ENCODE measurements at regions not wholly inside any gene's neighbourhood (a gene's known extent, or its start where the extent isn't known, plus 50 kb on each side); places are given as distances from the start of the nearest gene placed in this dataset.

DNA sequence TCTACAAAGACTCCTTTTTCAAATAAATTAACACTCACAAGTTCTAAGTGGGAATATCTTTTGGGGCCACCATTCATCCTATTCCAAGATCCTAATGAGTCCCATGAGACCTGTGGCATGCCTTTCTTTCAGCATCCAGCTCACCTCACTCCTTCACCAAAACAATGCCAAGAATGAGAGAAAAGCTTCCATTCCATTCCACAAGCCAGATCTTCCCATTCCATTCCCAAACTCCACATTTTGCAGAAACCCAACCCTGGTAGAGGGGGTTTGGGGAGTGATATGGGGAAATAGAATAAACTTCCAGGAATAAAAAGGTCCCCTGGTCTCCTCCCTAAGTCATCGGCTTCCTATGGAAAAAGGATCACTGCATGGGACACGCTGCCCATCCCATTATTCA is 392.2 kb downstream of the NPIPA8 start:
- TF ChIP-seq EZH2 (IDR thresholded peaks at IDR 0.05; ENCODE audit: borderline replicate concordance, insufficient read depth, low read depth, low read length, poor library complexity, severe bottlenecking) = no peak
- no peak for TF ChIP-seq CTCF (IDR thresholded peaks at IDR 0.05)
- Histone ChIP-seq H4K20me1 (ENCODE audit: control insufficient read depth, insufficient read depth, low read length, poor library complexity, severe bottlenecking) (no peaks in the 10 kb centered on the region), H3K36me3 (replicated peaks in 1 of 2; ENCODE audit: control extremely low read depth in 1 of 2, control insufficient read depth in 1 of 2, extremely low read depth in 1 of 2, insufficient read depth in 2 of 2, low read length in 1 of 2) (no peaks in the 10 kb centered on the region), H3K4me2 (replicated peaks; ENCODE audit: low read depth, low read length, poor library complexity, severe bottlenecking) (no peak overlapping the region), H2AFZ (ENCODE audit: insufficient read depth, low read depth, low read length, poor library complexity, severe bottlenecking) (no peak overlapping the region), H3K4me1 (ENCODE audit: control insufficient read depth in 2 of 2, insufficient read depth in 2 of 2, low read length in 2 of 2) (peaks cover 3 to 8% of the 10 kb centered on the region in 2 donors), H3K9ac (ENCODE audit: low read length) (no peak overlapping the region), H3K27ac (ENCODE audit: low read length in 2 of 2) (no peak overlapping the region), H3K4me3 (ENCODE audit: control extremely low read depth in 1 of 5, extremely low read depth in 1 of 5, insufficient read depth in 1 of 5, low read depth in 2 of 5, low read length in 4 of 5) (no peak overlapping the region), H3K79me2 (ENCODE audit: control insufficient read depth, insufficient read depth, low read length) (no peaks in the 10 kb centered on the region), H3K9me3 (ENCODE audit: control extremely low read depth in 1 of 3, control insufficient read depth in 2 of 3, insufficient read depth in 1 of 3, low read length in 2 of 3) (no peaks in the 10 kb centered on the region), H3K27me3 (replicated peaks in 1 of 4; ENCODE audit: control extremely low read depth in 1 of 4, control insufficient read depth in 3 of 4, insufficient read depth in 4 of 4, low read length in 3 of 4) (peaks cover 0 to 4% (median 1%) of the 10 kb centered on the region in 4 experiments)
- no peaks in the 10 kb centered on the region for H3K9me3 Mint-ChIP-seq (ENCODE audit: insufficient read depth)
- ATAC-seq (ENCODE audit: low read depth) = no peak
- no peak for DNase-seq
- no peak overlapping the region for H3K27ac Mint-ChIP-seq
- no peak overlapping the region for H3K4me3 Mint-ChIP-seq
- peaks cover 17% of the 10 kb centered on the region for H3K27me3 Mint-ChIP-seq
- 100% methylated on average over 2 of the region's 2 CpGs for WGBS (ENCODE audit: insufficient coverage)
- peaks cover 11% of the 10 kb centered on the region for H3K4me1 Mint-ChIP-seq
- ChIA-PET POLR2A (no interaction called here), CTCF (no interaction called here)
- intact Hi-C loops (cut with micrococcal nuclease) = no loop called here

GRCh38 chr16:17942067-17942466 is 394.5 kb downstream of the NPIPA8 start:
- Histone ChIP-seq H3K9ac (ENCODE audit: low read length) (no peak overlapping the region), H3K4me3 (ENCODE audit: control extremely low read depth in 1 of 5, extremely low read depth in 1 of 5, insufficient read depth in 1 of 5, low read depth in 2 of 5, low read length in 4 of 5) (no peak overlapping the region), H3K9me3 (ENCODE audit: control extremely low read depth in 1 of 3, control insufficient read depth in 2 of 3, insufficient read depth in 1 of 3, low read length in 2 of 3) (no peaks in the 10 kb centered on the region), H2AFZ (ENCODE audit: insufficient read depth, low read depth, low read length, poor library complexity, severe bottlenecking) (no peak overlapping the region), H3K27ac (ENCODE audit: low read length in 2 of 2) (no peak overlapping the region), H3K79me2 (ENCODE audit: control insufficient read depth, insufficient read depth, low read length) (no peaks in the 10 kb centered on the region), H3K4me2 (replicated peaks; ENCODE audit: low read depth, low read length, poor library complexity, severe bottlenecking) (no peak overlapping the region), H3K36me3 (replicated peaks in 1 of 2; ENCODE audit: control extremely low read depth in 1 of 2, control insufficient read depth in 1 of 2, extremely low read depth in 1 of 2, insufficient read depth in 2 of 2, low read length in 1 of 2) (no peaks in the 10 kb centered on the region), H4K20me1 (ENCODE audit: control insufficient read depth, insufficient read depth, low read length, poor library complexity, severe bottlenecking) (no peaks in the 10 kb centered on the region), H3K27me3 (replicated peaks in 1 of 4; ENCODE audit: control extremely low read depth in 1 of 4, control insufficient read depth in 3 of 4, insufficient read depth in 4 of 4, low read length in 3 of 4) (peaks cover 0 to 4% (median 1%) of the 10 kb centered on the region in 4 experiments), H3K4me1 (ENCODE audit: control insufficient read depth in 2 of 2, insufficient read depth in 2 of 2, low read length in 2 of 2) (peaks cover 8 to 14% of the 10 kb centered on the region in 2 donors)
- ATAC-seq (ENCODE audit: low read depth) = no peak
- ChIA-PET POLR2A (no interaction called here), CTCF (no interaction called here)
- H3K27me3 Mint-ChIP-seq = peaks cover 13% of the 10 kb centered on the region
- no peak overlapping the region for H3K27ac Mint-ChIP-seq
- 96% methylated on average over 7 of the region's 12 CpGs for WGBS (ENCODE audit: insufficient coverage)
- peaks cover 19% of the 10 kb centered on the region for H3K4me1 Mint-ChIP-seq
- TF ChIP-seq EZH2 (IDR thresholded peaks at IDR 0.05; ENCODE audit: borderline replicate concordance, insufficient read depth, low read depth, low read length, poor library complexity, severe bottlenecking) (no peak), CTCF (IDR thresholded peaks at IDR 0.05) (no peak)
- H3K9me3 Mint-ChIP-seq (ENCODE audit: insufficient read depth) = no peaks in the 10 kb centered on the region
- no peak for DNase-seq
- no peak overlapping the region for H3K4me3 Mint-ChIP-seq
- intact Hi-C loops (cut with micrococcal nuclease) = no loop called here

Data from B cell (primary cell).